ENCODE measurements at regions not wholly inside any gene's neighbourhood (a gene's known extent, or its start where the extent isn't known, plus 50 kb on each side); places are given as distances from the start of the nearest gene placed in this dataset.
"Not testable (repeated sequence)": the region's sequence is repeated elsewhere in the genome, so short reads cannot be mapped to it uniquely, and the experiment has no call there.

DNA sequence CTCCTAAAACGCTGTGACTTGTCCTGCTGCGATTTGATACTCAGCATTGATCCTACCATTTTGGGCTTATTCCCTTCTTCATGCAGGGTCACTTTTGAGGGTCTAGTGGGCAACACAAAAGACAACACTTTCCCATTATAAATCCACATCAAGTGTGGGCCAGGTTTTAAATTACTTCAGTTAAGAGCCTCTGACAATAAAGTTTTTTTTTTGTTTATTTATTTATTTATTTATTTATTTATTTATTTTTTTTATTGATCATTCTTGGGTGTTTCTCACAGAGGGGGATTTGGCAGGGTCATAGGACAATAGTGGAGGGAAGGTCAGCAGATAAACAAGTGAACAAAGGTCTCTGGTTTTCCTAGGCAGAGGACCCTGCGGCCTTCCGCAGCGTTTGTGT lies 176.2 kb upstream of the FBXL17 start:
- TF ChIP-seq POLR2A (IDR thresholded peaks at IDR 0.05; ENCODE audit: low read depth, low read length); POLR2AphosphoS5 (IDR thresholded peaks at IDR 0.05; ENCODE audit: low read depth, low read length); TAF1 (IDR thresholded peaks at IDR 0.05; ENCODE audit: borderline replicate concordance, low read depth, low read length): not testable (repeated sequence)

Measured in GM12892 (cell line).